CD4-positive, alpha-beta memory T cell (primary cell): ENCODE measurements at regions not wholly inside any gene's neighbourhood (a gene's known extent, or its start where the extent isn't known, plus 50 kb on each side); places are given as distances from the start of the nearest gene placed in this dataset.
"Not testable (repeated sequence)": the region's sequence is repeated elsewhere in the genome, so short reads cannot be mapped to it uniquely, and the experiment has no call there.

Source experiments
- CTCF ChIA-PET: fragments of 350-600 bp; sonication (Branson Sonifier 250); formaldehyde crosslinking; loops from one replicate; lab custom pipeline; 2021; ENCODE audit warnings: inconsistent platforms; ENCODE audit not compliant: partially characterized antibody; lab: Charles Lee
- POLR2A ChIA-PET: fragments of 350-600 bp; sonication (Branson Sonifier 250); formaldehyde crosslinking; loops from one replicate; lab custom pipeline; 2021; ENCODE audit not compliant: partially characterized antibody; lab: Charles Lee
- DNase-seq, 5 donors: peaks; one replicate each; pipeline versions ENCODE4 v3.0.0 to v3.0.0-alpha.2; 2020 to 2022; ENCODE audit warnings: mixed read lengths in 1 of 5
- H3K27ac ChIP-seq: one replicate; pipeline ENCODE4 v1.7.0; 2013; ENCODE audit warnings: low read depth, low read length
- H3K27me3 ChIP-seq: 2 replicates; pipeline ENCODE4 v1.7.0; 2013; ENCODE audit warnings: mild to moderate bottlenecking, low read length, moderate library complexity; ENCODE audit not compliant: insufficient read depth
- H3K36me3 ChIP-seq: 2 replicates; pipeline ENCODE4 v1.7.0; 2013; ENCODE audit warnings: mild to moderate bottlenecking, low read length, moderate library complexity; ENCODE audit not compliant: insufficient read depth
- H3K4me1 ChIP-seq: 2 replicates; pipeline ENCODE4 v1.7.0; 2013; ENCODE audit warnings: mild to moderate bottlenecking, low read length, moderate library complexity; ENCODE audit not compliant: insufficient read depth
- H3K4me3 ChIP-seq, 2 donors: one replicate each; pipeline ENCODE4 v1.7.0; 2013; ENCODE audit warnings: low read length in 2 of 2, mild to moderate bottlenecking in 1 of 2
- H3K9me3 ChIP-seq, 2 donors: one replicate each; pipeline ENCODE4 v1.7.0; 2013; ENCODE audit warnings: low read length in 2 of 2, control low read depth in 1 of 2; ENCODE audit not compliant: control insufficient read depth in 1 of 2
- H3K27ac Mint-ChIP-seq, 7 donors: one replicate each; pipeline ENCODE4 v1.8.0; 2020 to 2021; ENCODE audit warnings: mixed read lengths in 7 of 7, mild to moderate bottlenecking in 6 of 7, inconsistent platforms in 3 of 7, moderate library complexity in 3 of 7
- H3K27me3 Mint-ChIP-seq, 2 donors: one replicate each; pipeline ENCODE4 v1.8.0; 2020 to 2021; ENCODE audit warnings: mixed read lengths in 2 of 2
- H3K36me3 Mint-ChIP-seq, 2 donors: one replicate each; pipeline ENCODE4 v1.8.0; 2020 to 2021; ENCODE audit warnings: mixed read lengths in 2 of 2, inconsistent platforms in 1 of 2, mild to moderate bottlenecking in 1 of 2
- H3K4me1 Mint-ChIP-seq, 4 donors: one replicate each; pipeline ENCODE4 v1.8.0; 2020 to 2021; ENCODE audit warnings: mixed read lengths in 4 of 4, mild to moderate bottlenecking in 1 of 4
- H3K4me3 Mint-ChIP-seq, 8 donors: one replicate each; pipeline ENCODE4 v1.8.0; 2020 to 2021; ENCODE audit warnings: mixed read lengths in 8 of 8, mild to moderate bottlenecking in 7 of 8, moderate library complexity in 6 of 8, inconsistent platforms in 3 of 8
- H3K9me3 Mint-ChIP-seq, 8 donors: one replicate each; pipeline ENCODE4 v1.8.0; 2020 to 2021; ENCODE audit warnings: mixed read lengths in 8 of 8, mild to moderate bottlenecking in 5 of 8, inconsistent platforms in 3 of 8, moderate library complexity in 1 of 8
- intact Hi-C: fragments of 100-400 bp; cut with micrococcal nuclease; formaldehyde crosslinking; loops from one replicate; pipeline ENCODE4 v1.15.1; 2023

- DNase-seq, result no peak
- Histone ChIP-seq H3K36me3 (no peaks in the 10 kb centered on the region), H3K9me3 (no peaks in the 10 kb centered on the region), H3K27me3 (no peaks in the 10 kb centered on the region), H3K4me3 (no peak overlapping the region), H3K4me1 (no peaks in the 10 kb centered on the region), H3K27ac (no peak overlapping the region)
- Mint-ChIP-seq H3K36me3 (no peaks in the 10 kb centered on the region), H3K4me1 (no peaks in the 10 kb centered on the region), H3K27ac (no peak overlapping the region), H3K9me3 (peaks cover 0 to 4% (median 0%) of the 10 kb centered on the region in 8 donors), H3K27me3 (peaks cover 0 to 2% of the 10 kb centered on the region in 2 donors), H3K4me3 (no peak overlapping the region)
- intact Hi-C loops, result no loop called here
- ChIA-PET CTCF (no interaction called here), POLR2A (no interaction called here)
These were observed 438.9 kb upstream of the ZNF337 start for GRCh38 chr20:26135325-26136110.

GRCh38 chr20:26134606-26135005 is 438.0 kb upstream of the ZNF337 start:
- Mint-ChIP-seq H3K4me1 (no peaks in the 10 kb centered on the region), H3K27me3 (peaks cover 0 to 2% of the 10 kb centered on the region in 2 donors), H3K9me3 (peaks cover 0 to 4% (median 0%) of the 10 kb centered on the region in 8 donors), H3K36me3 (no peaks in the 10 kb centered on the region), H3K27ac (no peak overlapping the region), H3K4me3 (no peak overlapping the region)
- no peaks in the 10 kb centered on the region for H3K27me3 ChIP-seq
- ChIA-PET POLR2A (no interaction called here), CTCF (no interaction called here)
- H3K9me3 ChIP-seq, result no peaks in the 10 kb centered on the region
- no peaks in the 10 kb centered on the region for H3K4me1 ChIP-seq
- no peak overlapping the region for H3K4me3 ChIP-seq
- intact Hi-C loops, result no loop called here
- H3K36me3 ChIP-seq, result no peaks in the 10 kb centered on the region
- no peak overlapping the region for H3K27ac ChIP-seq
- no peak for DNase-seq

- H3K4me1 Mint-ChIP-seq, H3K4me3 Mint-ChIP-seq, POLR2A ChIA-PET, H3K36me3 Mint-ChIP-seq, intact Hi-C loops, H3K4me3 ChIP-seq, DNase-seq, CTCF ChIA-PET, H3K27ac ChIP-seq, H3K4me1 ChIP-seq, H3K9me3 ChIP-seq, H3K27me3 Mint-ChIP-seq, H3K36me3 ChIP-seq, H3K27ac Mint-ChIP-seq, H3K27me3 ChIP-seq, H3K9me3 Mint-ChIP-seq: not testable (repeated sequence)
These were observed 437.1 kb upstream of the ZNF337 start for GRCh38 chr20:26133794-26134193.

GRCh38 chr20:26120920-26121319 is 424.3 kb upstream of the ZNF337 start:
- H3K4me3 ChIP-seq, H3K9me3 Mint-ChIP-seq, H3K27ac Mint-ChIP-seq, H3K27me3 Mint-ChIP-seq, CTCF ChIA-PET, H3K9me3 ChIP-seq, H3K36me3 Mint-ChIP-seq, H3K4me1 ChIP-seq, intact Hi-C loops, DNase-seq, H3K36me3 ChIP-seq, POLR2A ChIA-PET, H3K4me1 Mint-ChIP-seq, H3K27ac ChIP-seq, H3K4me3 Mint-ChIP-seq, H3K27me3 ChIP-seq: not testable (repeated sequence)

- H3K9me3 Mint-ChIP-seq, H3K36me3 Mint-ChIP-seq, intact Hi-C loops, H3K4me3 Mint-ChIP-seq, H3K27me3 ChIP-seq, H3K4me1 Mint-ChIP-seq, H3K4me3 ChIP-seq, DNase-seq, POLR2A ChIA-PET, H3K27ac ChIP-seq, H3K27me3 Mint-ChIP-seq, H3K36me3 ChIP-seq, CTCF ChIA-PET, H3K9me3 ChIP-seq, H3K4me1 ChIP-seq, H3K27ac Mint-ChIP-seq: not testable (repeated sequence)
These were observed 397.8 kb upstream of the ZNF337 start for GRCh38 chr20:26094498-26094897.

GRCh38 chr20:26091921-26092320 is 395.3 kb upstream of the ZNF337 start:
- H3K27me3 Mint-ChIP-seq, H3K27ac Mint-ChIP-seq, H3K4me3 Mint-ChIP-seq, H3K4me1 ChIP-seq, CTCF ChIA-PET, H3K4me3 ChIP-seq, H3K9me3 ChIP-seq, H3K27ac ChIP-seq, H3K4me1 Mint-ChIP-seq, H3K36me3 ChIP-seq, DNase-seq, POLR2A ChIA-PET, H3K9me3 Mint-ChIP-seq, intact Hi-C loops, H3K27me3 ChIP-seq, H3K36me3 Mint-ChIP-seq: not testable (repeated sequence)

- CTCF ChIA-PET, H3K4me1 ChIP-seq, H3K4me3 Mint-ChIP-seq, H3K4me1 Mint-ChIP-seq, intact Hi-C loops, H3K27ac Mint-ChIP-seq, H3K36me3 ChIP-seq, H3K4me3 ChIP-seq, H3K27ac ChIP-seq, POLR2A ChIA-PET, H3K9me3 Mint-ChIP-seq, H3K36me3 Mint-ChIP-seq, H3K9me3 ChIP-seq, H3K27me3 Mint-ChIP-seq, DNase-seq, H3K27me3 ChIP-seq: not testable (repeated sequence)
These were observed 389.5 kb upstream of the ZNF337 start for GRCh38 chr20:26086195-26086594.

- H3K27me3 ChIP-seq, DNase-seq, H3K9me3 Mint-ChIP-seq, H3K36me3 ChIP-seq, H3K4me1 ChIP-seq, H3K27me3 Mint-ChIP-seq, H3K27ac Mint-ChIP-seq, intact Hi-C loops, H3K9me3 ChIP-seq, H3K4me1 Mint-ChIP-seq, H3K4me3 ChIP-seq, H3K4me3 Mint-ChIP-seq, CTCF ChIA-PET, H3K27ac ChIP-seq, H3K36me3 Mint-ChIP-seq, POLR2A ChIA-PET: not testable (repeated sequence)
These were observed 377.3 kb upstream of the ZNF337 start for GRCh38 chr20:26073972-26074371.
